B cell (primary cell): ENCODE measurements at regions not wholly inside any gene's neighbourhood (a gene's known extent, or its start where the extent isn't known, plus 50 kb on each side); places are given as distances from the start of the nearest gene placed in this dataset.

ENCODE experiments used
- ATAC-seq: fragments of 200-7000 bp; cut with Tn5 transposase; one replicate; pipeline ENCODE4 v1.10.0; 2021; ENCODE audit warnings: low read depth, mild to moderate bottlenecking, moderate number of reproducible peaks, moderate library complexity
- CTCF ChIA-PET: fragments of 350-600 bp; sonication (Branson Sonifier 250); formaldehyde crosslinking; loops from one replicate; lab custom pipeline; 2021; ENCODE audit warnings: antibody characterized with exemption, inconsistent platforms; lab: Charles Lee
- POLR2A ChIA-PET: fragments of 350-600 bp; sonication (Branson Sonifier 250); formaldehyde crosslinking; loops from one replicate; lab custom pipeline; 2021; ENCODE audit warnings: antibody characterized with exemption; lab: Charles Lee
- DNase-seq: peaks from one replicate; pipeline ENCODE4 v3.0.0; 2013
- H2AFZ ChIP-seq: 2 replicates; pipeline ENCODE4 v1.6.1; 2012; ENCODE audit warnings: mild to moderate bottlenecking, low read depth, low read length; ENCODE audit not compliant: insufficient read depth, poor library complexity, severe bottlenecking
- H3K27ac ChIP-seq, 2 donors: 1 replicate in 1 of 2; 2 replicates in 1 of 2; pipeline ENCODE4 v1.5.1; 2012 to 2013; ENCODE audit warnings: low read length in 2 of 2, mild to moderate bottlenecking in 2 of 2, moderate library complexity in 1 of 2
- H3K27me3 ChIP-seq, 4 experiments: fragments of 200-600 bp in 1 of 4; sonication (generic) in 1 of 4; replicated peaks in 1 of 4; 1 replicate in 2 of 4; 2 replicates in 2 of 4; pipeline versions ENCODE4 v1.6.1 to v1.7.0; 2013 to 2016; ENCODE audit warnings: low read length in 3 of 4, mild to moderate bottlenecking in 2 of 4, mixed read lengths in 1 of 4, moderate library complexity in 1 of 4; ENCODE audit not compliant: insufficient read depth in 4 of 4, control insufficient read depth in 3 of 4; ENCODE audit errors: control extremely low read depth in 1 of 4
- H3K36me3 ChIP-seq, 2 experiments: replicated peaks in 1 of 2; 1 replicate in 1 of 2; 2 replicates in 1 of 2; pipeline versions ENCODE4 v1.6.1 to v1.7.1; 2013; ENCODE audit warnings: low read length in 1 of 2; ENCODE audit not compliant: insufficient read depth in 2 of 2, control insufficient read depth in 1 of 2; ENCODE audit errors: control extremely low read depth in 1 of 2, extremely low read depth in 1 of 2
- H3K4me1 ChIP-seq, 2 donors: fragments of 200-600 bp in 1 of 2; sonication (generic) in 1 of 2; 1 replicate in 1 of 2; 2 replicates in 1 of 2; pipeline versions ENCODE4 v1.5.1 to v1.6.1; 2013 to 2017; ENCODE audit warnings: low read length in 2 of 2; ENCODE audit not compliant: control insufficient read depth in 2 of 2, insufficient read depth in 2 of 2
- H3K4me2 ChIP-seq: replicated peaks from 2 replicates; pipeline ENCODE3; 2012; ENCODE audit warnings: mild to moderate bottlenecking, low read depth, low read length; ENCODE audit not compliant: poor library complexity, severe bottlenecking
- H3K4me3 ChIP-seq, 5 experiments: fragments of 200-600 bp in 1 of 5; sonication (generic) in 1 of 5; 1 replicate in 3 of 5; 2 replicates in 2 of 5; pipeline versions ENCODE4 v1.5.1 to v1.7.0; 2011 to 2016; ENCODE audit warnings: low read length in 4 of 5, mild to moderate bottlenecking in 4 of 5, low read depth in 2 of 5, control low read depth in 1 of 5, moderate library complexity in 1 of 5; ENCODE audit not compliant: insufficient read depth in 1 of 5; ENCODE audit errors: control extremely low read depth in 1 of 5, extremely low read depth in 1 of 5
- H3K79me2 ChIP-seq: fragments of 200-600 bp; sonication (generic); one replicate; pipeline ENCODE4 v1.6.0; 2016; ENCODE audit warnings: low read length; ENCODE audit not compliant: control insufficient read depth, insufficient read depth
- H3K9ac ChIP-seq: fragments of 200-600 bp; sonication (generic); 2 replicates; pipeline ENCODE4 v1.6.1; 2017; ENCODE audit warnings: mild to moderate bottlenecking, low read length, moderate library complexity
- H3K9me3 ChIP-seq, 3 donors: one replicate each; pipeline versions ENCODE4 v1.6.1 to v1.7.1; 2013; ENCODE audit warnings: low read length in 2 of 3; ENCODE audit not compliant: control insufficient read depth in 2 of 3, insufficient read depth in 1 of 3; ENCODE audit errors: control extremely low read depth in 1 of 3
- H4K20me1 ChIP-seq: 2 replicates; pipeline ENCODE4 v1.6.0; 2012; ENCODE audit warnings: mild to moderate bottlenecking, low read length; ENCODE audit not compliant: insufficient read depth, control insufficient read depth, poor library complexity, severe bottlenecking
- H3K27ac Mint-ChIP-seq: one replicate; pipeline ENCODE4 v1.8.0; 2021; ENCODE audit warnings: mixed read lengths
- H3K27me3 Mint-ChIP-seq: one replicate; pipeline ENCODE4 v1.8.0; 2021; ENCODE audit warnings: mixed read lengths
- H3K4me1 Mint-ChIP-seq: one replicate; pipeline ENCODE4 v1.8.0; 2021; ENCODE audit warnings: mixed read lengths
- H3K4me3 Mint-ChIP-seq: one replicate; pipeline ENCODE4 v1.8.0; 2021; ENCODE audit warnings: mixed read lengths
- H3K9me3 Mint-ChIP-seq: one replicate; pipeline ENCODE4 v1.8.0; 2022; ENCODE audit warnings: mixed read lengths; ENCODE audit not compliant: insufficient read depth
- CTCF ChIP-seq: fragments of 200-600 bp; IDR thresholded peaks from one replicate; pipeline ENCODE4 v1.8.0; 2022; ENCODE audit warnings: antibody characterized with exemption, mild to moderate bottlenecking
- EZH2 ChIP-seq: IDR thresholded peaks from 2 replicates; pipeline ENCODE4 v1.6.1; 2012; ENCODE audit warnings: borderline replicate concordance, low read depth, mild to moderate bottlenecking, moderate library complexity, low read length; ENCODE audit not compliant: insufficient read depth, poor library complexity, severe bottlenecking
- WGBS: methylation state at CpG from one replicate; pipeline ENCODE4 v1.1.5; 2013; ENCODE audit warnings: missing lambda C conversion rate; ENCODE audit not compliant: insufficient coverage; 5-methylcytosine and 5-hydroxymethylcytosine counted together
- intact Hi-C: fragments of 100-400 bp; cut with micrococcal nuclease; formaldehyde crosslinking; loops from one replicate; pipeline ENCODE4 v1.10.0; 2022

GRCh38 chr16:85387731-85388295 lies 225.3 kb upstream of the GSE1 start:
- CTCF ChIA-PET, result no interaction called here
- TF ChIP-seq EZH2, result no peak
- no peak overlapping the region for H2AFZ ChIP-seq
- H3K36me3 ChIP-seq, result no peaks in the 10 kb centered on the region
- peaks cover 0 to 15% (median 2%) of the 10 kb centered on the region in 4 experiments for H3K27me3 ChIP-seq
- H4K20me1 ChIP-seq, result no peaks in the 10 kb centered on the region
- intact Hi-C loops, result no loop called here
- Mint-ChIP-seq H3K27me3 (peaks cover 19% of the 10 kb centered on the region), H3K4me3 (no peak overlapping the region), H3K4me1 (no peaks in the 10 kb centered on the region), H3K27ac (no peak overlapping the region), H3K9me3 (no peaks in the 10 kb centered on the region)
- no peaks in the 10 kb centered on the region for H3K79me2 ChIP-seq
- H3K4me2 ChIP-seq, result no peak overlapping the region
- no peak overlapping the region for H3K27ac ChIP-seq
- no peaks in the 10 kb centered on the region for H3K4me1 ChIP-seq
- ATAC-seq (no peak), DNase-seq (no peak)
- H3K4me3 ChIP-seq, result no peak overlapping the region
- H3K9ac ChIP-seq, result no peak overlapping the region
- POLR2A ChIA-PET, result no interaction called here
- 92% methylated on average over 2 of the region's 2 CpGs for WGBS
- H3K9me3 ChIP-seq, result no peaks in the 10 kb centered on the region

- Mint-ChIP-seq H3K9me3 (no peaks in the 10 kb centered on the region), H3K4me3 (no peak overlapping the region), H3K27ac (no peak overlapping the region), H3K27me3 (peaks cover 17% of the 10 kb centered on the region), H3K4me1 (no peaks in the 10 kb centered on the region)
- Histone ChIP-seq H3K4me2 (no peak overlapping the region), H3K27me3 (peaks cover 0 to 15% (median 3%) of the 10 kb centered on the region in 4 experiments), H2AFZ (no peak overlapping the region), H4K20me1 (no peaks in the 10 kb centered on the region), H3K4me1 (no peaks in the 10 kb centered on the region), H3K27ac (no peak overlapping the region), H3K9me3 (no peaks in the 10 kb centered on the region), H3K4me3 (no peak overlapping the region), H3K36me3 (no peaks in the 10 kb centered on the region), H3K9ac (no peak overlapping the region), H3K79me2 (no peaks in the 10 kb centered on the region)
- intact Hi-C loops, result loop anchor here (10.0 kb wide), 1 partner anchor 85 kb away; no protein-coding TSS in a partner anchor
- ATAC-seq (no peak), DNase-seq (no peak)
- POLR2A ChIA-PET, result no interaction called here
- CTCF ChIA-PET, result interaction anchor here (0.5 to 5.0 kb wide), 4 partner anchors 26 to 369 kb away, joined by 3 to 35 read pairs (median 4); partner anchors contain the start of gene GSE1
- TF ChIP-seq CTCF (no peak), EZH2 (no peak)
- WGBS, result 90% methylated on average over 15 of the region's 19 CpGs
Observed at GRCh38 chr16:85389679-85390470, 223.2 kb upstream of the GSE1 start.
